Fibroblast of lung (primary cell): ENCODE measurements at regions not wholly inside any gene's neighbourhood (a gene's known extent, or its start where the extent isn't known, plus 50 kb on each side); places are given as distances from the start of the nearest gene placed in this dataset.

Experiments used
- EZH2 ChIP-seq: IDR thresholded peaks from 2 replicates; pipeline ENCODE4 v1.5.1; 2012; ENCODE audit warnings: low read length, control low read depth, mild to moderate bottlenecking; ENCODE audit errors: missing control alignments
- TF ChIP-seq, protein P1 (sequence below), 2 donors: IDR thresholded peaks in 1 of 2; conservative IDR thresholded peaks in 1 of 2; 1 replicate in 1 of 2; 2 replicates in 1 of 2; pipeline ENCODE4 v1.5.1; 2011 to 2012; ENCODE audit warnings: low read length in 2 of 2, control low read depth in 1 of 2, inconsistent platforms in 1 of 2, low read depth in 1 of 2, mild to moderate bottlenecking in 1 of 2

DNA sequence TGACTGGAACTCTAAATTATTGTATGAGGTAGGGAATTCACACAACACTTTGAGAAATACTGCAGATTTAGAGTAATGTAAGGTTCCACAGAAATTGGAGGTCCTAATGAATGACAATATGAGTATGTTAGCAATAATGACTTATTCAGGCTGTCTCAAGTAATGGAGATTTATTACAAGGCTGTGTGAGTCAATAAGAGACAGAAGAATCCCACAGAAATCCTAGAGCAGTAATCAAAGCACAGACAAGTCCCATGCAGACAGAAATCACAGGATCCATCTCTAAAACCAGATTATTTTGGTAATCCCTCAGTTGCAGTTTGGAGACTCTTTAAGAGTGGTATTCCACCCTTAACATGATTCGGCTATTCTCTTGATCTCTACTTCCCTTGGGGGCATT, 83.6 kb downstream of the FAM161A start:
- TF ChIP-seq, protein P1, sequence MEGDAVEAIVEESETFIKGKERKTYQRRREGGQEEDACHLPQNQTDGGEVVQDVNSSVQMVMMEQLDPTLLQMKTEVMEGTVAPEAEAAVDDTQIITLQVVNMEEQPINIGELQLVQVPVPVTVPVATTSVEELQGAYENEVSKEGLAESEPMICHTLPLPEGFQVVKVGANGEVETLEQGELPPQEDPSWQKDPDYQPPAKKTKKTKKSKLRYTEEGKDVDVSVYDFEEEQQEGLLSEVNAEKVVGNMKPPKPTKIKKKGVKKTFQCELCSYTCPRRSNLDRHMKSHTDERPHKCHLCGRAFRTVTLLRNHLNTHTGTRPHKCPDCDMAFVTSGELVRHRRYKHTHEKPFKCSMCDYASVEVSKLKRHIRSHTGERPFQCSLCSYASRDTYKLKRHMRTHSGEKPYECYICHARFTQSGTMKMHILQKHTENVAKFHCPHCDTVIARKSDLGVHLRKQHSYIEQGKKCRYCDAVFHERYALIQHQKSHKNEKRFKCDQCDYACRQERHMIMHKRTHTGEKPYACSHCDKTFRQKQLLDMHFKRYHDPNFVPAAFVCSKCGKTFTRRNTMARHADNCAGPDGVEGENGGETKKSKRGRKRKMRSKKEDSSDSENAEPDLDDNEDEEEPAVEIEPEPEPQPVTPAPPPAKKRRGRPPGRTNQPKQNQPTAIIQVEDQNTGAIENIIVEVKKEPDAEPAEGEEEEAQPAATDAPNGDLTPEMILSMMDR (conservative IDR thresholded peaks at IDR 0.05 in 1 of 2, IDR thresholded peaks at IDR 0.05 in 1 of 2; ENCODE audit: low read depth in 1 of 2, low read length in 2 of 2): no peak
- no peak for TF ChIP-seq EZH2
